ENCODE measurements at regions not wholly inside any gene's neighbourhood (a gene's known extent, or its start where the extent isn't known, plus 50 kb on each side); places are given as distances from the start of the nearest gene placed in this dataset.

DNA sequence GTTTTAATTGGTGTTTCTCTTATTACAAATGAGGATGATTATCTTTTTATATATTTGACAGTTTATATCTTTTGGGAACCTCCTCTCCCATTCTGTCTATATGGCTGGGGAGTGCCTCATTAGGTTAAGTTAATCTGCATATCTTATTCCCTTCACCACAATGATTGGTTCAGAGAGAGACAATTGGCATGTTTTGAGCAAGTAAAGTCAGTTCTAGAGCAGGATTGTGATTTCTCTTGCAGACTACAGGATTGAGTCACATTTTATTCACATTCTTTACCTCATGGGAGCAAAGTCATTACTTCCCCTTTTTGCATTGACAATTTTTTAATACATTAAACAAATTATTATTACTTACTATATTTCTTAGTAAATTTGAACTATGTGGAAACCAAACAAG lies 345.6 kb downstream of the MDFIC start:
- no peaks in the 10 kb centered on the region for H3K36me3 Mint-ChIP-seq
- H3K4me3 Mint-ChIP-seq: no peak overlapping the region
- no peaks in the 10 kb centered on the region for H3K27me3 Mint-ChIP-seq
- DNase-seq (ENCODE audit: low spot score in 2 of 2) (no peak), ATAC-seq (ENCODE audit: low read depth) (no peak)
- H3K4me1 Mint-ChIP-seq: no peaks in the 10 kb centered on the region
- H3K9me3 Mint-ChIP-seq: no peaks in the 10 kb centered on the region
- H3K27ac Mint-ChIP-seq: no peak overlapping the region

DNA sequence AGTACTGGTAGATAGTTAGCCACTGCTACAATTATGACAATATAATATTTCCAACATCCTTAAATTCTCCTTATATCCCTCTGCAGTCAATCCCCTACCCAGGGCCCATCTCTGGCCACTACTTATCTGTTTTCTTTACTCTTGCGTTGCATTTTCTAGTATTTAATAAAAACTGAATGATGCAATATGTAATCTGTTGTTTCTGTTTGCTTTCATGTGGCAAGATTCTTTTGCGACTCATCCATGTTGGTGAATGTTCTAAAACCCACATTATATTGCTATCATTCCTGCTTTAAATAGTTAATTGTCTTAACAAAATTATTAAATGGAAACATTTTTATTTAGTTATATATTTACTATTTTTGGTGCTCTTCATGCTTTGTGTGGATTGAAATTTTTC lies 338.5 kb downstream of the MDFIC start:
- ATAC-seq (ENCODE audit: low read depth) (no peak), DNase-seq (ENCODE audit: low spot score in 2 of 2) (no peak)
- no peaks in the 10 kb centered on the region for H3K9me3 Mint-ChIP-seq
- no peak overlapping the region for H3K4me3 Mint-ChIP-seq
- no peaks in the 10 kb centered on the region for H3K27me3 Mint-ChIP-seq
- H3K4me1 Mint-ChIP-seq: no peaks in the 10 kb centered on the region
- no peak overlapping the region for H3K27ac Mint-ChIP-seq
- no peaks in the 10 kb centered on the region for H3K36me3 Mint-ChIP-seq

DNA sequence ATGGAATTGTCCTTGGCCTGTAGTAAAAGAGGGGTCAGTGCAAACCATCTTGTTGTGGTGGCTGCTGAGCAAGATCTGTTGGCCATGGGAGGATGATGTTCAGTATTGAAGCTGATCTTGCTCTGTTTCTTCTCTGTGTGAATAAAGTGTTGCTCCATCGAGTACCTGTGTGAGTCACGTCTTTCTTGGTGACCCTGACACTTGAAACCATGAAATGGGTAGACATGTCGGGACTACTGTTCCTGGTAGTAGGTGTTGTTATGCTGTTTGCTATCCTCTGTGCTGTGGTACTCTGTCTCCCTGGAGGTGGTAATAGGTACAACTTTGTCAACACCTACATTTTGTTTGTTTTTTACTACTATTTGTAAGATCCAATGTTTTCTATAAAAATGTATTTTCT lies 330.6 kb downstream of the MDFIC start:
- DNase-seq (ENCODE audit: low spot score in 2 of 2) (no peak), ATAC-seq (ENCODE audit: low read depth) (no peak)
- Mint-ChIP-seq H3K27ac (no peak overlapping the region), H3K36me3 (no peaks in the 10 kb centered on the region), H3K4me1 (no peaks in the 10 kb centered on the region), H3K27me3 (peaks cover 4% of the 10 kb centered on the region), H3K4me3 (no peak overlapping the region), H3K9me3 (peaks cover 2% of the 10 kb centered on the region)

DNA sequence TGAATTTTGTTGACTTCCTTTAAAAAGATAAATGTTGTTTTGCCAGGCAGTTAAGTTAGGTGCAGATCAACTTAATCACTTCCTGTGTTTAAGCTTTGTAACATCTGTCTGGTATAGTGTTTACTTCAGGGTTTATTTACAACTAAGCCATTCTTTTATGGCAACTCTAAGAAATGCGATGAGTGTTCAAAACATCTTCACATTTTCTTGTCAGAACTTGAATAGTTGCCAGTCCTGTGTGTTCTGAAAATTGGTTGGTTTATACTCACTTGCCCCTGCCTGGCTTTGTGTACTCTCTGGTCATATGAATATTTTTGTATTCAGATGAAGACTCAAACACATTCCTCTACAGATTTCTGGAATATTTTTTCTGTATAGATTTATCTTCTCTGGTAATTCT lies 327.2 kb downstream of the MDFIC start:
- no peaks in the 10 kb centered on the region for H3K4me1 Mint-ChIP-seq
- H3K27me3 Mint-ChIP-seq: peaks cover 4% of the 10 kb centered on the region
- H3K4me3 Mint-ChIP-seq: no peak overlapping the region
- DNase-seq (ENCODE audit: low spot score in 2 of 2): no peak
- no peak overlapping the region for H3K27ac Mint-ChIP-seq
- peaks cover 2% of the 10 kb centered on the region for H3K9me3 Mint-ChIP-seq
- ATAC-seq (ENCODE audit: low read depth): no peak
- H3K36me3 Mint-ChIP-seq: no peaks in the 10 kb centered on the region

DNA sequence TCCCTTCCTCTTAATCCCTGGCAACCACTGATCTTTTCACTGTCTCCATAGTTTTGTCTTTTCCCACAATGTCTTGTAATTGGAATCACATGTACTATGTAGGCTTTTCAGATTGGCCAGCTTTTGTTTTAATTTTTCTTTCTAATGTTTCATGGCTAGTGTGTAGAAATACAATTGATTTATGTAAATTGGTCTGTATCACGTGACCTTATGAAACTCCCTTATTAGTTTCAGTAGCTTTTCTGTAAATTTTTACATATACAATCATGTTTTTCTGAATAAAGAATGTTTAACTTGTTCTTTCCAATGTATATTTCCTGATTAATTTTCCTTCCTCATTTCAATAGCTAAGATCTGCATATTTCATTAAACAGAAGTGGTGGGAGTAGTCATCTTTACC lies 319.3 kb downstream of the MDFIC start:
- ATAC-seq (ENCODE audit: low read depth) (no peak), DNase-seq (ENCODE audit: low spot score in 2 of 2) (no peak)
- H3K9me3 Mint-ChIP-seq: peaks cover 3% of the 10 kb centered on the region
- H3K4me3 Mint-ChIP-seq: no peak overlapping the region
- H3K36me3 Mint-ChIP-seq: no peaks in the 10 kb centered on the region
- no peak overlapping the region for H3K27ac Mint-ChIP-seq
- H3K4me1 Mint-ChIP-seq: no peaks in the 10 kb centered on the region
- peaks cover 6% of the 10 kb centered on the region for H3K27me3 Mint-ChIP-seq

DNA sequence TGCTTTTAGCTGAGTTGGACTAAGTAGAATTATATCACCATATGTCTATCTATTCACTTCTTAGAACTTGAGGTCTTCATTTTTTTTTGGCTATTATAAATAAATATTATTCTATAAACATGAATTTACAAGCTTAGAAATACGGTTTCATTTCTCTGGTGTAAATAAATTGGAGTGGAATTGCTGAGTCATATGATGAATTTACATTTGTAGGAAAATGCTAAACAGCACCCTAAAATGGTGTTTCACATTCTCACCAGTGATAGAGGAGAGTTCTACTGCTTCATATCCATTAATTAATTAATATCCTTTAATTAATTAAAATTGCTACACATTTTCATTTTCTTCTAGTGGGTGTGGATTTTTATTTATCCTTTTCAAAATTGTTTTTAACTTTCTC lies 318.3 kb downstream of the MDFIC start:
- H3K9me3 Mint-ChIP-seq: peaks cover 6% of the 10 kb centered on the region
- no peak overlapping the region for H3K4me3 Mint-ChIP-seq
- DNase-seq (ENCODE audit: low spot score in 2 of 2): no peak
- H3K4me1 Mint-ChIP-seq: no peaks in the 10 kb centered on the region
- no peaks in the 10 kb centered on the region for H3K36me3 Mint-ChIP-seq
- H3K27me3 Mint-ChIP-seq: peaks cover 6% of the 10 kb centered on the region
- no peak for ATAC-seq (ENCODE audit: low read depth)
- H3K27ac Mint-ChIP-seq: no peak overlapping the region

DNA sequence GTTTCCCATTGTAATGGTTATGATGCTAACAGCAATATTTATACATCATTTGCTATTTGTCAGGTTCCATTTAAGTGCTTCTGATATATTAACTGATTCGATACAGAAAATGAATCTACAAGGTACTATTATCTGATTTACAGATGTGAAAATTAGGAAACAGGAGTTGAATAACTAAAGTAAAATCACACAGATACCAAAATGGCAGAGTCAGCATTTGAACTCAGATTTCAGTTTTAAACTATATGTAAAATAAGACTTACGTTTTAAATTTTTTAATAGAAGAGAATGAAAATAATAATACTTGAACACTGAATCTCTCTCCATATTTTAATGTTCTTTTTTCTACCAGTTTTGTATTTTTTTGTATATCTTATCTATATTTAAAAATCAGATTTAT lies 313.2 kb downstream of the MDFIC start:
- no peaks in the 10 kb centered on the region for H3K36me3 Mint-ChIP-seq
- peaks cover 3% of the 10 kb centered on the region for H3K27me3 Mint-ChIP-seq

DNA sequence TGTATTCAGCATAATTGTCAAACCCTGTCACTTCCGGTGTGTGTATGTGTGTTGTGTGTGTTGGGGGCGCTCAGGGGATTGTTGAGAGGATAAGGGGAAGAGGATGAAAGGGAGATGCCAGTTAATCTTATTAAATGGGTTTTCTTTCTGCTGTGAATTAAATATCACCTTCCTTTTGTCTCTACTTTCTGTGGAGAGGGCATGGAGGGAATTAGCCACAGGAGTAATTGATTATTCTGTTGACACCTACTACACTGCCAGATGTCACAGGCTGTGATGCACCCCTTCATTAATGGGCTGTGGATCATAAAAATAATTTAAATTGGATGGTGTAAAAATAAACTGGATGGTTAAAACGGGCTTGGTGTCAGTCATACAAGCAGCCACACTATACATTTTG lies 311.9 kb downstream of the MDFIC start:
- DNase-seq (ENCODE audit: low spot score in 2 of 2) (no peak), ATAC-seq (ENCODE audit: low read depth) (no peak)
- no peak overlapping the region for H3K4me3 Mint-ChIP-seq
- no peaks in the 10 kb centered on the region for H3K4me1 Mint-ChIP-seq
- H3K27ac Mint-ChIP-seq: no peak overlapping the region
- H3K36me3 Mint-ChIP-seq: no peaks in the 10 kb centered on the region
- peaks cover 3% of the 10 kb centered on the region for H3K9me3 Mint-ChIP-seq
- peaks cover 3% of the 10 kb centered on the region for H3K27me3 Mint-ChIP-seq

More for the DNA sequence above, 313.2 kb downstream of the MDFIC start:
- DNase-seq (ENCODE audit: low spot score in 2 of 2): no peak
- no peak overlapping the region for H3K4me3 Mint-ChIP-seq
- H3K27ac Mint-ChIP-seq: no peak overlapping the region
- no peaks in the 10 kb centered on the region for H3K4me1 Mint-ChIP-seq
- peaks cover 3% of the 10 kb centered on the region for H3K9me3 Mint-ChIP-seq
- no peak for ATAC-seq (ENCODE audit: low read depth)

DNA sequence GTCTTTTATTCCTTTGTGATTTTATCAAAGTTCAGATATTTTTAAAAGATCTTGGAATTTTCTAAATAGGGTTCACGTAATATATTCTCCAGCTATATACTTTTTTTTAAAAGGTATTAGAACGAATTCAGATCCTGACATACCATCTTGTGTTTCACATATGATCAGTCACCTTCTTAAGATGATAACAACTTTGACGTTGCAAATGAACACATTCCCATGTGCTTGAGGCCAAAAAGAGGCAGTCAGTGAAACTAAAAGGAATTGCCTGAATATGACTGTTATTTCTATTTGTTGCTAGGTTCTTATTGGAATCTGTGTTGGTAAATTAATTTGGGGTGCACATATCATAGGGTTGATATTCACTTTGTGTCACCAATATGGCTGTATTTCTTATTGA lies 310.1 kb downstream of the MDFIC start:
- H3K36me3 Mint-ChIP-seq: no peaks in the 10 kb centered on the region
- no peak for ATAC-seq (ENCODE audit: low read depth)
- H3K27me3 Mint-ChIP-seq: peaks cover 3% of the 10 kb centered on the region
- no peak overlapping the region for H3K4me3 Mint-ChIP-seq
- DNase-seq (ENCODE audit: low spot score in 2 of 2): no peak
- H3K9me3 Mint-ChIP-seq: peaks cover 3% of the 10 kb centered on the region
- H3K4me1 Mint-ChIP-seq: no peaks in the 10 kb centered on the region
- no peak overlapping the region for H3K27ac Mint-ChIP-seq

DNA sequence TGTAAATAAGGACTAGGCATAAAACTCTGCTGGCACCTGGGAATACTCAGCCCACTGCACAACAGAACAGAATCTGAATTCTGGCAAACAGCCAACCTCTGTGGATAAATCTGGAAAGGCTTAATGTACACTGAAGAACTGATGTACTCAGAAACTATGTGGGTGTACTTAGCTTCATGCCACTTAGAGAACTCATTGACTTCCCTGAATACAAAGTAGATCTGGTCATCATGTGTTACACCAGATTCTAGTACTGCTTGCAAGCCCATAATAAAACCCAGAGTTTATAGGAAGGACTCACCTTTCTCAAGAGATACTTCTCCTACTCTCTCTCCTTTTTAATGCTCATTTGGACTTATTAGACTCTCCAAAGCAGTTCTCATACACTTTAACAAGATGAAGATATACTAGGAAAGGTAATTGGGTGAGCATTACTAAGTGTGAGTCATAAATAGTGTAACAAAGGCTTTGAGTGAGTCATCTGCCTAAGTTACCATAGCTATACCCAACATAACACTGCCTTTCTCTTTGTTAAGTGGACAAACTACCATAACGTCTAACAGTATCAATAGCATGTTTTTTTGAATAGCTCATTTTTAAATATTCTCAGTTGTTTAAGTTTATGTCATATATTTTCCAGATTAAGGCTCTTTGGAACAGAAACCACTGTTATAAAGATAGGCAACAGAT lies 309.1 kb downstream of the MDFIC start:
- H3K4me3 Mint-ChIP-seq: no peak overlapping the region
- H3K27ac Mint-ChIP-seq: no peak overlapping the region

DNA sequence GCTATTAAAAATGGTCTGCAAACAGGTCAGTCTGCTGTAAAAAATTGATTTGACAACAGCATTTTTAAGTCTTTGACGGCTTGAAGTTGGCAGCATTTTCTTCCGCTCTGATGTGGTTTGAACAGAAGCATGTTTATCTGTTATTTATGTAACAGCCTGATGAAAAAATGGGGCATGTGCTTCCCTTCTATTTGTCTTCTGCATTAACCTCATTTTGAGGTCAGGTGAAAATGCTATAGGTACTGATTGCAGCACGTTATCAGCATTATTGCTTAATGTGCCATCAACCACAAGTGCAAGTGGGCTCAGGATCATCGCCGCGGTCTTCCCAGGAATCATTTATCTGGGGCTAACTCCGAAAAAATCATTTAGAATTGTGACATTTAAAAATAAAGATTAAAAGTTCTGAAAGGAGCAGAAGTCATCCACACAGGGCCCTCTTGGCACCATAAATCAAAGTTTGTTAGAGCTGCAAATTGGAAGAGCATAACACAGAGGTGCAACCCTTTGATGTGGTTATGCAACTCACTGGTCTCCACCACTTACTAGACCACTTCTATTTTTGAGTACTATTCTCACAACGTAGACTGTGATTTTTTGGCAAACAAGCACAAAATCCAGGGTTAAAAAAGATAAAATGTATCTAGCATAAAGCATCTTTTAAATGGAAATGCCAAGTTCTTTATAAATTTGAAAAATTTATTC lies 307.7 kb downstream of the MDFIC start:
- H3K27me3 Mint-ChIP-seq: peaks cover 5% of the 10 kb centered on the region
- ATAC-seq (ENCODE audit: low read depth) (no peak), DNase-seq (ENCODE audit: low spot score in 2 of 2) (no peak)
- H3K4me3 Mint-ChIP-seq: no peak overlapping the region
- no peak overlapping the region for H3K27ac Mint-ChIP-seq
- no peaks in the 10 kb centered on the region for H3K4me1 Mint-ChIP-seq
- no peaks in the 10 kb centered on the region for H3K36me3 Mint-ChIP-seq
- H3K9me3 Mint-ChIP-seq: no peaks in the 10 kb centered on the region

More for the DNA sequence above, 309.1 kb downstream of the MDFIC start:
- Mint-ChIP-seq H3K36me3 (no peaks in the 10 kb centered on the region), H3K9me3 (peaks cover 3% of the 10 kb centered on the region), H3K27me3 (peaks cover 3% of the 10 kb centered on the region), H3K4me1 (no peaks in the 10 kb centered on the region)
- ATAC-seq (ENCODE audit: low read depth): no peak
- DNase-seq (ENCODE audit: low spot score in 2 of 2): no peak

DNA sequence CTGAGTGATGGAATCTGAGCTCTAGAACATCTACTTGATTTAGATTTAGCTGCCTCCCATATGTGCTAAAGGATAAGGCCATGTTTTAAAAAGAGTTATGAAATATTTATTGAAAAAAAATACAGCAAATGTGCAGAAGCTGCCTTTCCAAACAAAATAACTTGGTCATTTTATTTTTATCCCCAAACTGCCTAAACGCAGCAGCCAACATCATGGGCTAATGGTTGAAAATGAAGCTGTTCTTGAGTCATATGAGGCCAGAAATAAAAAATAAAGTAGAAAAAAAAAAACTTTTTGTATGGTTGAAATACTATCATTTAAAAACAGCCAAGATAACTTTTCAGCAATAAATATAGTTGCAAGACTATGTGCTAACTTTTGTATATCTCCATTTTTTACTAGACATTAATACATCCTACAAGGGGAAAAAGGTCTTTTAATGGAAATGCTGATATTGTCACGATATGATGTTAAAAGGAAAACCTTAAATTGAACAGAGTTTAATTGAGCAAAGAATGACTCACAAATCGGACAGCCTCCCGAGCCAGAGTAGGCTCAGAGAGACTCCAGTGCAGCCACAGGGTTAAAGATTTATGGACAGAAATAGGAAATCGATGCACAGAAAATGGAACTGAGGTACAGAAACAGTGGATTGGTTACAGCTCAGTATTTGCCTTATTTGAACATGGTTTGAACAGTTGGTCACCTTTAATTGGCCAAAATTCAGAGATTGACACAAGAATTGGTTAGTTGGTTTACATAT lies 305.8 kb downstream of the MDFIC start:
- no peaks in the 10 kb centered on the region for H3K4me1 Mint-ChIP-seq
- H3K36me3 Mint-ChIP-seq: no peaks in the 10 kb centered on the region
- no peak overlapping the region for H3K4me3 Mint-ChIP-seq
- H3K9me3 Mint-ChIP-seq: no peaks in the 10 kb centered on the region
- peaks cover 2% of the 10 kb centered on the region for H3K27me3 Mint-ChIP-seq
- H3K27ac Mint-ChIP-seq: no peak overlapping the region
- ATAC-seq (ENCODE audit: low read depth) (no peak), DNase-seq (ENCODE audit: low spot score in 2 of 2) (no peak)

DNA sequence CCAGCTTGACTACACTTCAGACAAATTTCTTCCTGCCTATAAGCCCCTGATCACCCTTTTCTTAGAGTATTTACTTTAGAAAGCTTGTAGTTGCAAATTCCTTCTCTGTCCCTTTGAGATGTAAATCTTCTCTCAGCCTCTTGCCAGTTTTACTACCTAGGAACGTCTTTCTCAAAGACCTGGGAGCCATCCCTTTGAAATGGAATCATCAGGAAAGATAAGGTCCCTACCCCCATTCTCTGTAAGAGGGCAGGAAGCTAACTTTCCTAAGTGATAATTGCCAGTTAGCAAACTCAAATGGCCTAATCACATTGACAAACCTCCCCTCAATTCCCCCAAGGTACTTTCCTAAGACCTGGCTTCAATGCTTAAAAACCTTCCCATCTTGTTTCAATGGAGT lies 304.5 kb downstream of the MDFIC start:
- Mint-ChIP-seq H3K27ac (no peak overlapping the region), H3K4me1 (no peaks in the 10 kb centered on the region), H3K4me3 (no peak overlapping the region), H3K27me3 (peaks cover 3% of the 10 kb centered on the region), H3K9me3 (no peaks in the 10 kb centered on the region), H3K36me3 (no peaks in the 10 kb centered on the region)
- ATAC-seq (ENCODE audit: low read depth) (no peak), DNase-seq (ENCODE audit: low spot score in 2 of 2) (no peak)

DNA sequence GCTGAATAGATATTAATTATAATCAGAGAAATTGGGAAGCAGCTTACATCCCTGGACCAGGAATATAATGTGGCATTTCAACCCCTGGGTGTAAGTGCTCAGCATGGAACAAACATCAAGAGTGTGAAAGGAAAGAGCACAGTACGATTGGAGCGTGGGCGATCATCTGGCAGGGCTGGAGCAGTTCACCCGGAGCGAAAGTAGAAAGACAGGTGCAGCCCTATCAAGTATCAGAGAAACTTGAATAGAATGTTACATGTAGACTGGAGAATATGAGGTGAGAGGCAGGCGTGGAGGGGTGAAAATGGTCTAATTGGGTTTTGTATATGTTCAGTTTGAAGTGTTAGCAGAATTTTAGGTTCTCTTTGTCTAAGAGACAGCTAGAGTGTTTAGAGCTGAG lies 303.0 kb downstream of the MDFIC start:
- DNase-seq (ENCODE audit: low spot score in 2 of 2) (no peak), ATAC-seq (ENCODE audit: low read depth) (no peak)
- Mint-ChIP-seq H3K36me3 (no peaks in the 10 kb centered on the region), H3K4me1 (no peaks in the 10 kb centered on the region), H3K4me3 (no peak overlapping the region), H3K27me3 (peaks cover 3% of the 10 kb centered on the region), H3K27ac (no peak overlapping the region), H3K9me3 (no peaks in the 10 kb centered on the region)

Measured in memory B cell (primary cell).